Heart right ventricle (tissue), 16 donors: ENCODE measurements at regions not wholly inside any gene's neighbourhood (a gene's known extent, or its start where the extent isn't known, plus 50 kb on each side); places are given as distances from the start of the nearest gene placed in this dataset.
A peak's percentile ranks its signal among the peaks of the same experiment; 100 is the strongest.

Source experiments
- ATAC-seq, 8 donors: fragments of 200-7000 bp; cut with Tn5 transposase; one replicate each; pipeline ENCODE4 v1.9.1; 2020; ENCODE audit warnings: mild to moderate bottlenecking in 8 of 8, moderate library complexity in 8 of 8, moderate number of reproducible peaks in 1 of 8
- DNase-seq, 2 donors: peaks; one replicate each; pipeline ENCODE4 v3.0.0-alpha.2; 2020
- H3K27ac ChIP-seq, 10 donors: fragments of 200-600 bp; sonication (generic) in 2 of 10; one replicate each; pipeline versions ENCODE4 v1.5.0 to v1.8.0; 2020 to 2022; ENCODE audit warnings: mild to moderate bottlenecking in 3 of 10
- H3K27me3 ChIP-seq, 7 donors: fragments of 200-600 bp; one replicate each; pipeline ENCODE4 v1.8.0; 2021 to 2022; ENCODE audit warnings: mild to moderate bottlenecking in 2 of 7
- H3K36me3 ChIP-seq, 9 donors: fragments of 200-600 bp; sonication (generic) in 1 of 9; one replicate each; pipeline versions ENCODE4 v1.5.0 to v1.8.0; 2020 to 2022; ENCODE audit warnings: mild to moderate bottlenecking in 2 of 9
- H3K4me1 ChIP-seq, 9 donors: fragments of 200-600 bp; sonication (generic) in 1 of 9; one replicate each; pipeline versions ENCODE4 v1.5.0 to v1.8.0; 2020 to 2022; ENCODE audit warnings: mild to moderate bottlenecking in 4 of 9
- H3K4me3 ChIP-seq, 10 donors: fragments of 200-600 bp; sonication (generic) in 2 of 10; one replicate each; pipeline versions ENCODE4 v1.5.0 to v1.8.0; 2020 to 2022; ENCODE audit warnings: mild to moderate bottlenecking in 7 of 10, moderate library complexity in 2 of 10
- H3K9me3 ChIP-seq, 11 donors: fragments of 200-600 bp in 10 of 11; sonication (generic) in 2 of 11; one replicate each; pipeline versions ENCODE4 v1.5.0 to v1.8.0; 2013 to 2022; ENCODE audit warnings: mild to moderate bottlenecking in 2 of 11, control low read depth in 1 of 11, moderate library complexity in 1 of 11
- CTCF ChIP-seq, 9 donors: fragments of 200-600 bp; sonication (generic) in 2 of 9; IDR thresholded peaks; one replicate each; pipeline versions ENCODE4 v1.5.0 to v1.8.0; 2021 to 2022; ENCODE audit warnings: antibody characterized with exemption in 9 of 9, mild to moderate bottlenecking in 5 of 9, moderate library complexity in 1 of 9
- WGBS, 2 donors: extraction: QIAGEN DNeasy Blood & Tissue Kit; methylation state at CpG; one replicate each; pipeline ENCODE4 v1.1.7; 2013; ENCODE audit warnings: inconsistent platforms in 1 of 2; 5-methylcytosine and 5-hydroxymethylcytosine counted together
- intact Hi-C, 10 donors: fragments of 100-400 bp; cut with DNase I; formaldehyde crosslinking; loops; one replicate each; pipeline versions ENCODE4 v1.11.1 to v1.14.2; 2022
- donor health status: Arrhythmogenic right ventricular cardiomyopathy.
- donor health status: ischemic (EF 13 %, LVEDD 7.1; RV severe dilation, severe dysfunction).
- donor health status: healthy with polysubstance abuse.
- donor health status: DM: no; HTN: yes; CAD: no.
- donor health status: DM: no; HTN: no; CAD: no.
- donor health status: ischemic (EF 25% LVEDD 6.9; RV normal size, moderate dysfunction).
- donor health status: ischemic (EF 25% LVEDD 5.7; RV mildly dilated, moderate dysfunction).
- donor health status: healthy.
- donor health status: DM: yes; HTN: yes; CAD: no.
- donor health status: Ischemic cardiomyopathy.
- donor health status: ischemic (EF 35%, LVEDD 5.7; RV mildly dilated, moderate dysfunction).
- donor health status: nonischemic (EF 11% LVEDD 7.7; RV severe dilation, severe dysfunction).
- donor health status: DM: yes; HTN: yes; CAD: no.
- donor health status: PGD.
- donor health status: ischemic (EF 29% LVEDD 5.4; RV normal size, mild dysfunction).
- donor health status: nonischemic (EF 23%, LVEDD 6.1; RV moderate dilation, normal function).

DNA sequence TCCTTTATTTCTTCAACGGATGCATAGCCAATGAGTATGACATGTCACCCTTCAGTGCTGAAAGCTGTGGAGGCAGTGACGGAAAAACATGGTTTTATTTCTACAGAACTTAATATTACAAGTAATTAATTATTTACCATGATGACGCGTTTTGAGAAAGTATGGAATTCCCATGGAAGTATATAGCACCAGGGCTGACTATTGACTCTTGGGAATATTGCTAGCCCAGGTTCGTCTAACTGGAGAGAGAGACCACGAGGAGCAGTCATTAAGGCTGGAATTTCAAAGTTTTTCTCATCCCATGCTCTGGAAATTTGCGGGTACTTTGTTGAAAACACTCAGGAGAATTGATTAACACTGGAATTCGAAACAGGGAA lies 155.2 kb upstream of the PRSS16 start:
- H3K4me3 ChIP-seq, result peak overlapping the region in 6 of 10 donors; percentile 2 to 30 (median 28)
- peaks cover 0 to 19% (median 0%) of the 10 kb centered on the region in 9 donors for H3K4me1 ChIP-seq
- no peaks in the 10 kb centered on the region for H3K36me3 ChIP-seq
- ATAC-seq (no peak), DNase-seq (no peak)
- intact Hi-C loops, result no loop called here
- TF ChIP-seq CTCF (IDR thresholded peaks at IDR 0.05), result no peak
- H3K27me3 ChIP-seq, result peaks cover 4 to 94% (median 86%) of the 10 kb centered on the region in 7 donors
- H3K9me3 ChIP-seq, result no peaks in the 10 kb centered on the region
- H3K27ac ChIP-seq, result no peak overlapping the region
- 25 to 33% methylated on average over 8 of the region's 8 CpGs for WGBS, 2 donors

DNA sequence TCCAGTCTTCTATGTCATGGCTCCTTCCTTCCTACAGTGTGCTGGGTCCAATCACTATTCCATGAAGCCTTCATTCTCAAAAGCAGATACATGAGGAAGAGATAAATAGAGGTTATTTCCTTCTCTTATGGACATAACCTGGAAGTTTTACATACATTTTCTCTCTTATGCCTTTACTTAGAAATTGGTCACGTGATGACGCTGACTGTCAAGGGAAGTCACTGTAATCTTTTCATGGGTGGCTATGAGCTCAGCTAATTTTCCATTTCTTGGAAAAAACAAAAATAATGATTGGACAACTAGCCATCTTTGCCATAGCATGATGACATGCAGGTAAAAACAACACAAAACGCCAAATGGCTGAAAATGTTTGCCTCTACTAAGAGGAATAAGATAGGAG lies 151.6 kb upstream of the PRSS16 start:
- 82 to 83% methylated on average over 3 of the region's 3 CpGs for WGBS, 2 donors
- Histone ChIP-seq H3K36me3 (no peaks in the 10 kb centered on the region), H3K4me3 (no peak overlapping the region), H3K27me3 (peaks cover 4 to 81% (median 71%) of the 10 kb centered on the region in 7 donors), H3K27ac (no peak overlapping the region), H3K9me3 (peaks cover 0 to 5% (median 0%) of the 10 kb centered on the region in 11 donors), H3K4me1 (peaks cover 0 to 20% (median 0%) of the 10 kb centered on the region in 9 donors)
- intact Hi-C loops, result no loop called here
- ATAC-seq (no peak), DNase-seq (no peak)
- no peak for TF ChIP-seq CTCF (IDR thresholded peaks at IDR 0.05)

DNA sequence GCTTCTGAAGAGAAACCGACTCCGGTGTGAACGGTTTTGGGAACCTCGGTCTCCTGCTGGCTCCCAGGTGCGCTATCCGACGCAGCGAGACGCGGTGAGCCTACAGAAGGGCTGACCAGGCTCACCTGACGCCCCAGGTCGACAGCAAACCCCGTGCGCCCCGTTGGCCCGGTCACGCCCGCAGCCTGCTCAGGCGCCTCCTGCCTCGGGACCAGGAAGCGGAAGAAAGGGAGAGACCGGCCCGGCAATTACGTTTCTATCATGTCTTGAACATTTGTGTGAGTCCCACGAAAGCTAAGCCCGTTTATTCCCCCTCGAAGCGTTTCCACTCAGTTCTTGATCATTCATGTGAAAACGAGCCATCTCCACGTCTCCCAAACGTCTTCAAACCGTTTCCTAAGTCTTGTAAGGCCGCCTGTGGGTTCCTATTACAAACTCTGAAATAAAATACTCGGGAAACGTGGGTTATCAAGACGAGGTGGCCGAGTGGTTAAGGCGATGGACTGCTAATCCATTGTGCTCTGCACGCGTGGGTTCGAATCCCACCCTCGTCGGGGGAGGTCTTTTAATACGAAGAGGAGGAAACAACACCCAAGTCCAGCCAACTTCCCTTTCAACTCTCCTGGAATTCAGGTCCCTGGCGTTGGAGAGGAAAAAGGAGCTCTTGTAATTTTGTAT lies 150.5 kb upstream of the PRSS16 start:
- 1% methylated on average over 44 to 45 of the region's 45 CpGs for WGBS, 2 donors
- DNase-seq, result peak in 1 of 2 donors; percentile 15
- no peak overlapping the region for H3K27ac ChIP-seq
- ATAC-seq, result peak in 1 of 8 donors; percentile 31
- no peak for TF ChIP-seq CTCF (IDR thresholded peaks at IDR 0.05)
- H3K27me3 ChIP-seq, result peaks cover 0 to 70% (median 61%) of the 10 kb centered on the region in 7 donors
- H3K4me1 ChIP-seq, result peaks cover 0 to 16% (median 0%) of the 10 kb centered on the region in 9 donors
- peaks cover 0 to 5% (median 0%) of the 10 kb centered on the region in 11 donors for H3K9me3 ChIP-seq
- H3K36me3 ChIP-seq, result no peaks in the 10 kb centered on the region
- peak overlapping the region; percentile 16 to 50 (median 40) for H3K4me3 ChIP-seq
- intact Hi-C loops, result no loop called here

- peaks cover 0 to 10% (median 0%) of the 10 kb centered on the region in 9 donors for H3K4me1 ChIP-seq
- ATAC-seq, result no peak
- TF ChIP-seq CTCF (IDR thresholded peaks at IDR 0.05), result no peak
- 93 to 95% methylated on average over 19 of the region's 19 CpGs for WGBS, 2 donors
- H3K9me3 ChIP-seq, result peaks cover 0 to 5% (median 0%) of the 10 kb centered on the region in 11 donors
- no peak overlapping the region for H3K27ac ChIP-seq
- no peak for DNase-seq
- no peak overlapping the region for H3K4me3 ChIP-seq
- peaks cover 0 to 52% (median 42%) of the 10 kb centered on the region in 7 donors for H3K27me3 ChIP-seq
- no peaks in the 10 kb centered on the region for H3K36me3 ChIP-seq
- intact Hi-C loops, result no loop called here
These were observed 148.5 kb upstream of the PRSS16 start for GRCh38 chr6:27098956-27099355.
